Panc1 (cell line): ENCODE measurements at regions not wholly inside any gene's neighbourhood (a gene's known extent, or its start where the extent isn't known, plus 50 kb on each side); places are given as distances from the start of the nearest gene placed in this dataset.

ENCODE experiments used
- ATAC-seq: fragments of 200-7000 bp; cut with Tn5 transposase; 2 replicates; pipeline ENCODE4 v1.9.1; 2020; ENCODE audit warnings: mild to moderate bottlenecking, moderate library complexity
- BruUV-seq: library from RNA; stranded (reverse); fragments of 400-500 nt; replicated peaks from 2 replicates; lab custom pipeline; 2021; lab: Mats Ljungman, UMichigan
- CTCF ChIA-PET: fragments of 300-600 bp; sonication (Branson Sonifier 250); formaldehyde crosslinking; loops from one replicate; lab custom pipeline; 2022; ENCODE audit warnings: antibody characterized with exemption; lab: Charles Lee
- POLR2A ChIA-PET: fragments of 300-600 bp; sonication (Branson Sonifier 250); formaldehyde crosslinking; loops from one replicate; lab custom pipeline; 2022; ENCODE audit warnings: antibody characterized with exemption; lab: Charles Lee
- DNase-seq: peaks from one replicate; pipeline ENCODE4 v3.0.0-alpha.2; 2010; ENCODE audit warnings: low read depth, low spot score
- H3K27ac ChIP-seq: 2 replicates; pipeline ENCODE4 v1.5.1; 2011; ENCODE audit warnings: mild to moderate bottlenecking, low read length, inconsistent platforms
- H3K27me3 ChIP-seq: fragments of 200-500 bp; sonication (Bioruptor generic); 2 replicates; pipeline ENCODE4 v1.6.0; 2014; ENCODE audit warnings: low read length, inconsistent platforms; ENCODE audit not compliant: control insufficient read depth, insufficient read depth
- H3K36me3 ChIP-seq: fragments of 200-500 bp; sonication (Bioruptor generic); 2 replicates; pipeline ENCODE4 v1.5.1; 2014; ENCODE audit warnings: inconsistent platforms, mild to moderate bottlenecking, low read length, moderate library complexity; ENCODE audit not compliant: control insufficient read depth, insufficient read depth
- H3K4me1 ChIP-seq: 2 replicates; pipeline ENCODE4 v1.5.1; 2011; ENCODE audit warnings: inconsistent platforms, mild to moderate bottlenecking, low read length, moderate library complexity; ENCODE audit not compliant: control insufficient read depth, insufficient read depth
- H3K4me3 ChIP-seq, 2 experiments: 2 replicates each; pipeline ENCODE4 v1.5.1; 2011 to 2012; ENCODE audit warnings: low read depth in 2 of 2, low read length in 2 of 2, mild to moderate bottlenecking in 2 of 2, inconsistent platforms in 1 of 2, moderate library complexity in 1 of 2
- H3K9me3 ChIP-seq: fragments of 200-500 bp; sonication (Bioruptor generic); 2 replicates; pipeline ENCODE4 v1.5.1; 2014; ENCODE audit warnings: low read depth, mild to moderate bottlenecking, inconsistent platforms, low read length, moderate library complexity; ENCODE audit not compliant: control insufficient read depth, insufficient read depth
- CTCF ChIP-seq: fragments of 450-650 bp; IDR thresholded peaks from 2 replicates; pipeline ENCODE4 v1.5.1; 2017; ENCODE audit warnings: mild to moderate bottlenecking
- POLR2AphosphoS5 ChIP-seq: IDR thresholded peaks from 2 replicates; pipeline ENCODE4 v1.6.1; 2012; ENCODE audit warnings: mild to moderate bottlenecking, low read depth, low read length, moderate library complexity
- REST ChIP-seq, 2 experiments: IDR thresholded peaks; 2 replicates each; pipeline ENCODE4 v1.6.1; 2011 to 2012; ENCODE audit warnings: low read depth in 2 of 2, control low read depth in 1 of 2, low read length in 1 of 2, mild to moderate bottlenecking in 1 of 2, moderate library complexity in 1 of 2; ENCODE audit not compliant: insufficient read depth in 1 of 2
- SIN3A ChIP-seq: IDR thresholded peaks from 2 replicates; pipeline ENCODE4 v1.6.1; 2012; ENCODE audit warnings: low read depth, mild to moderate bottlenecking, low read length, moderate library complexity, borderline replicate concordance; ENCODE audit not compliant: insufficient read depth
- TCF7L2 ChIP-seq: IDR thresholded peaks from 2 replicates; pipeline ENCODE4 v1.6.1; 2011; ENCODE audit warnings: mild to moderate bottlenecking, low read depth, low read length, inconsistent platforms
- in situ Hi-C: cut with HindIII; loops from 2 replicates; pipeline ENCODE4 v1.10.0; 2016; ENCODE audit warnings: low sequenced_read_pairs, low pct_unique_long_range_greater_than_20kb
- intact Hi-C: fragments of 100-400 bp; cut with micrococcal nuclease; formaldehyde crosslinking; loops from one replicate; pipeline ENCODE4 v1.10.0; 2022; ENCODE audit not compliant: unreplicated experiment

- TF ChIP-seq POLR2AphosphoS5 (no peak), TCF7L2 (no peak), REST (IDR thresholded peaks at IDR 0.05; ENCODE audit: insufficient read depth in 1 of 2, low read depth in 2 of 2, low read length in 1 of 2) (no peak), CTCF (no peak), SIN3A (no peak)
- no TSS peak for BruUV-seq
- CTCF ChIA-PET: no interaction called here
- POLR2A ChIA-PET: no interaction called here
- no peaks in the 10 kb centered on the region for H3K4me1 ChIP-seq
- H3K4me3 ChIP-seq: no peak overlapping the region
- no peaks in the 10 kb centered on the region for H3K27me3 ChIP-seq
- H3K36me3 ChIP-seq: no peaks in the 10 kb centered on the region
- intact Hi-C loops (no loop called here), in situ Hi-C loops (no loop called here)
- H3K9me3 ChIP-seq: no peaks in the 10 kb centered on the region
- DNase-seq: no peak
- ATAC-seq: no peak
- H3K27ac ChIP-seq: no peak overlapping the region
Measured at GRCh38 chr5:5085381-5085780, 54.7 kb upstream of the ADAMTS16 start.

- ChIA-PET CTCF (no interaction called here), POLR2A (no interaction called here)
- Histone ChIP-seq H3K36me3 (no peaks in the 10 kb centered on the region), H3K9me3 (no peaks in the 10 kb centered on the region), H3K4me1 (no peaks in the 10 kb centered on the region), H3K27ac (no peak overlapping the region), H3K27me3 (no peaks in the 10 kb centered on the region), H3K4me3 (no peak overlapping the region)
- no peak for TF ChIP-seq REST (IDR thresholded peaks at IDR 0.05; ENCODE audit: insufficient read depth in 1 of 2, low read depth in 2 of 2, low read length in 1 of 2)
- TF ChIP-seq POLR2AphosphoS5: no peak
- TF ChIP-seq TCF7L2: no peak
- TF ChIP-seq CTCF: no peak
- TF ChIP-seq SIN3A: no peak
- in situ Hi-C loops (no loop called here), intact Hi-C loops (no loop called here)
- DNase-seq (no peak), ATAC-seq (no peak)
- no TSS peak for BruUV-seq
Measured at GRCh38 chr5:5089895-5090649, 50.1 kb upstream of the ADAMTS16 start.
